ENCODE measurements at regions not wholly inside any gene's neighbourhood (a gene's known extent, or its start where the extent isn't known, plus 50 kb on each side); places are given as distances from the start of the nearest gene placed in this dataset.
"Not testable (repeated sequence)": the region's sequence is repeated elsewhere in the genome, so short reads cannot be mapped to it uniquely, and the experiment has no call there.

DNA sequence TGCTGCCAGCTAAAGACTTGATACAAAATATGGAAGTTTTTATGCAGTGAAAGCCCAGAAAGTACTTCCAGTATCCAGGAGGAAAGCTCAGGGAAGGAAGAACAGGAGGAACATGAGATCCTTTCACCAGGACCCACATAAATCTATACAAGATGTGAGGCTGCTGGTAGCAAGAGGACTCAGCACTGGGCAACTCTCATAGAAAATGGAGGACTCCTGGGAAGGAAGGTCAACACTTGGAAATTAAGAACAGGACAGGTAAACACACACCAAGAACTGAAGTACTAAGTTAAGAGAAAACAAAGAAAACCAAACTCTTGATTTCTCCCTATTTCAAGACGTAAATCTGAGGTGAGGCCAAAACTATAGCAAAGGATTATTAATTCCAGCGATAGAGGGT lies 220.5 kb upstream of the HSF2 start:
- no peak overlapping the region for H3K4me3 ChIP-seq (ENCODE audit: low read depth, low read length)
- TF ChIP-seq, protein P1, sequence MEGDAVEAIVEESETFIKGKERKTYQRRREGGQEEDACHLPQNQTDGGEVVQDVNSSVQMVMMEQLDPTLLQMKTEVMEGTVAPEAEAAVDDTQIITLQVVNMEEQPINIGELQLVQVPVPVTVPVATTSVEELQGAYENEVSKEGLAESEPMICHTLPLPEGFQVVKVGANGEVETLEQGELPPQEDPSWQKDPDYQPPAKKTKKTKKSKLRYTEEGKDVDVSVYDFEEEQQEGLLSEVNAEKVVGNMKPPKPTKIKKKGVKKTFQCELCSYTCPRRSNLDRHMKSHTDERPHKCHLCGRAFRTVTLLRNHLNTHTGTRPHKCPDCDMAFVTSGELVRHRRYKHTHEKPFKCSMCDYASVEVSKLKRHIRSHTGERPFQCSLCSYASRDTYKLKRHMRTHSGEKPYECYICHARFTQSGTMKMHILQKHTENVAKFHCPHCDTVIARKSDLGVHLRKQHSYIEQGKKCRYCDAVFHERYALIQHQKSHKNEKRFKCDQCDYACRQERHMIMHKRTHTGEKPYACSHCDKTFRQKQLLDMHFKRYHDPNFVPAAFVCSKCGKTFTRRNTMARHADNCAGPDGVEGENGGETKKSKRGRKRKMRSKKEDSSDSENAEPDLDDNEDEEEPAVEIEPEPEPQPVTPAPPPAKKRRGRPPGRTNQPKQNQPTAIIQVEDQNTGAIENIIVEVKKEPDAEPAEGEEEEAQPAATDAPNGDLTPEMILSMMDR (IDR thresholded peaks at IDR 0.05; ENCODE audit: borderline replicate concordance, insufficient read depth, low read depth, low read length) = no peak

DNA sequence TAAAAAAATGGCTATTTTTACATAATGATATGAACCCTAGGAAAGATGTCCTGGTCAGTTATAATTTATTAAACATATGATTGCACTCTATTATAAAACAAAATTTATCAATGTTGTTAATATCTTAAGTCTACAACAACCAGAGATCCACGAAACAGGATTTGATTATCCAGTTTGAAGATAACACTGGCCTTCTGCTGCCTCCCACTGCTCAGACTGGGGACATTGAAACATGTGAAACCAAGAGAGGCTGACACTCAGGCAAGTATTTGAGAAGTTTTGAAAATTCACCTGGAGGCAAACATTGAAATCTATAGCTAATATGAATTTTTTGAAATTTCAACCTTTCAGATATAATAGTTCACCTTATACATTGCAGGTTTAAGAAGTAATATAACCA lies 219.3 kb upstream of the HSF2 start:
- TF ChIP-seq, protein P1 (IDR thresholded peaks at IDR 0.05; ENCODE audit: borderline replicate concordance, insufficient read depth, low read depth, low read length) = no peak
- H3K4me3 ChIP-seq (ENCODE audit: low read depth, low read length) = no peak overlapping the region

DNA sequence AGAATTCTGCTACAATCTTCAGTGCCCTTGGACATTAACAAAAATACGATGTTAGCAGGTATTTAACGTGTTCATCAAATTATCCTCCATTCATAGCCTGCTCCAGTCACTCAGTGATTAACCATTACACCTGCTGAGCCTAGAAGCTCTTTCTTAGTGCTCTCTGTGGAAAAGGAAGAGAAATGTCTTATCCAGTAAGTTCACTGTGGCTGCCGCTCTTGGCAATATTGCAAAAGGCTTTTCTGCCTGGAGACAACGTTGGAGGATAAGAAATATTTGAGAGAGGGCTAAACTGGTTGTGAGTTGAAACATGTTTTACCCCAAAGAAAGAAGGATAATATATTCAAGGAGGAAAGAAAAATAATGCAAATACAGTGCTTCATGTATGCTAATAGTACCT lies 217.4 kb upstream of the HSF2 start:
- TF ChIP-seq, protein P1 (IDR thresholded peaks at IDR 0.05; ENCODE audit: borderline replicate concordance, insufficient read depth, low read depth, low read length) = no peak
- no peak overlapping the region for H3K4me3 ChIP-seq (ENCODE audit: low read depth, low read length)

DNA sequence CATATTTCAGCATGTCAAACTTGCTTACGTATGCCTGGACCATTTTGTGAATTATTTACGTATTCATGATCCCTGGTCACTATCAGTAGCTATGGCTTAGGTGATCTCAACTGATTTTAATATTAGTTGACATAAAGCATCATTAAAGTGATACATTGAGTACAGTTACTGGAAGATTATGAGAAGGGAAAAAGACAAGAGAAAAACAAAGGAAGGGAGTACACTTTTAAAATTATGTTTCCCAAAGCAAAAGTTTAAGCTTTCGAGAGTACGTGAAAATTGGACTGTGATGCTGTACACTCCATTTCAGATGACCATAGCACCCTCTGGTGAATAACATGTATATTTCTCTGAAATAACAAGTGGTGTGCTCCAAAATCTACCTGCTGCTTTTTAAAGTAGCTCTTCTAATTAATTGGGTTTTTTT lies 215.0 kb upstream of the HSF2 start:
- no peak overlapping the region for H3K4me3 ChIP-seq (ENCODE audit: low read depth, low read length)
- TF ChIP-seq, protein P1 (IDR thresholded peaks at IDR 0.05; ENCODE audit: borderline replicate concordance, insufficient read depth, low read depth, low read length) = no peak

DNA sequence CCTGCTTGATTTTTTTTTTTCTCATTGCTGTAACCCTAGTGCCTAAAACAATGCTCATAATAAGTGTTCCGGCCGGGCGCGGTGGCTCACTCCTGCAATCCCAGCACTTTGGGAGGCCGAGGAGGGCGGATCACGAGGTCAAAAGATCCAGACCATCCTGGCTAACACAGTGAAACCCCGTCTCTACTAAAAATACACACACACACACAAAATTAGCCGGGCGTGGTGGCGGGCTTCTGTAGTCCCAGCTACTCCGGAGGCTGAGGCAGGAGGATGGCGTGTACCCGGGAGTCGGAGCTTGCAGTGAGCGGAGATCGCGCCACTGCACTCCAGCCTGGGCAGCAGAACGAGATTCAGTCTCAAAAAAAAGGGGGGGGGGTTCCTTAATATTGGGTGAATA lies 214.0 kb upstream of the HSF2 start:
- H3K4me3 ChIP-seq (ENCODE audit: low read depth, low read length) = not testable (repeated sequence)

DNA sequence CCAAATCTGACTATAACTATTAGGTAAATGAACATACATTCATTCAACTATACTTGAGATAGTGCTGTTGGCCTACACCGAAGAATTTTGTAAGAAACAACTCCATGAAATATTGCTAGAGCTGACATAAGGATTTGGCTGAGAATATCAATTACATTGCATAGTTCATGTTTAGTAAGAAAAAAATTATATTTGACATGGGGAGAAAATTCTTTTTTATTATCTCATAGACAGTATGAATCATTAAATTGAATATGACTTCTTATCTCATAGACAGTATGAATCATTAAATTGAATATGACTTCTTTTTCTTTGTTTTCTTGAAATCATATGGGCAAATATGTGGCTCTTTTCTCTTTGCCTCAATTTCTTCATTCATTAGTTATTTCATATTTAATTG lies 212.3 kb upstream of the HSF2 start:
- H3K4me3 ChIP-seq (ENCODE audit: low read depth, low read length) = no peak overlapping the region
- TF ChIP-seq, protein P1 (IDR thresholded peaks at IDR 0.05; ENCODE audit: borderline replicate concordance, insufficient read depth, low read depth, low read length) = no peak

DNA sequence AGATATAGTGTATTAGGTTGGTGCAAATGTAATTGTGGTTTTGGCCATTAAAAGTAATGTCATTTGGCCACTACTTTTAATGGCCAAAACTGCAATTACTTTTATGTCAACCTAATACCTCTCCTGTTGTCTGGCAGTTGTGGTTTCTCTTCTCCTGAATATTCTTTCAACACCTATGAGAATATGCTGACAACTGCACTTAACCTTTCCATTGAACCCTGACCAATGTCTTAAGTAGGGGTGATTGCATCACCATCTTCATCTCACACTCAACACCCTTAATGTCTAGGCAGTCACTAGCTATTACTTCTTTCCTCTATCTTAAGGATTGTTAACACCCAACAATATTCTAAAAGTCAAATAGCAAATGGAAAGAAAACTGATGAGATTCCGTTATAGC lies 200.5 kb upstream of the HSF2 start:
- TF ChIP-seq, protein P1 (IDR thresholded peaks at IDR 0.05; ENCODE audit: borderline replicate concordance, insufficient read depth, low read depth, low read length) = no peak
- no peak overlapping the region for H3K4me3 ChIP-seq (ENCODE audit: low read depth, low read length)

DNA sequence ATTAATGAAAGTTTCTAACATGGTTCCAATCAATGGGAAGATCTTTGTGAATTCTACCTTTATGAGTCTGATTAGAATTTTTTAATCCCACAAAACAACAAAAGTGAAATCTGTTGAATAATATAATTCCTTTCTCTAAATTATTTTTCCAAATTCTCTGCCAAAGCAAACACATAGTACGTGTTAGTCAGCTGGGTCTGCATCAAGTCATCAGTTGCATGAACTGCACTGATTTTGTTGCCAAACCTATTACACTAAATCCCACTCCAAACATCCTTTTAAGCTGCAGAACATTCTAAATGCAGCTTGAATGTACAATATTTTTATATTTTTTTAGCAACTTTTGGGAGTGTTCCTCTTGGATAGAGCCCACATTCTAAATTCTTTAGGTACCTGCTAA lies 199.0 kb upstream of the HSF2 start:
- no peak overlapping the region for H3K4me3 ChIP-seq (ENCODE audit: low read depth, low read length)
- TF ChIP-seq, protein P1 (IDR thresholded peaks at IDR 0.05; ENCODE audit: borderline replicate concordance, insufficient read depth, low read depth, low read length) = no peak
